PFSK-1 (cell line): ENCODE measurements at regions not wholly inside any gene's neighbourhood (a gene's known extent, or its start where the extent isn't known, plus 50 kb on each side); places are given as distances from the start of the nearest gene placed in this dataset.

ENCODE experiments used
- FOXP2 ChIP-seq: optimal IDR thresholded peaks from 2 replicates; pipeline ENCODE3; 2011; ENCODE audit warnings: borderline replicate concordance, control low read depth, inconsistent platforms; ENCODE audit not compliant: insufficient read depth; ENCODE audit errors: extremely low read length, extremely low read depth
- POLR2AphosphoS5 ChIP-seq: IDR thresholded peaks from 2 replicates; pipeline ENCODE4 v1.6.1; 2012; ENCODE audit warnings: low read depth, mild to moderate bottlenecking, control low read depth, low read length, moderate library complexity
- TF ChIP-seq, protein P1 (sequence below), 2 experiments: IDR thresholded peaks; 2 replicates each; pipeline versions ENCODE4 v1.6.1 to v1.8.0; 2011 to 2012; ENCODE audit warnings: low read depth in 2 of 2, low read length in 2 of 2, control low read depth in 1 of 2, inconsistent platforms in 1 of 2, mild to moderate bottlenecking in 1 of 2, moderate library complexity in 1 of 2; ENCODE audit not compliant: insufficient read depth in 1 of 2

DNA sequence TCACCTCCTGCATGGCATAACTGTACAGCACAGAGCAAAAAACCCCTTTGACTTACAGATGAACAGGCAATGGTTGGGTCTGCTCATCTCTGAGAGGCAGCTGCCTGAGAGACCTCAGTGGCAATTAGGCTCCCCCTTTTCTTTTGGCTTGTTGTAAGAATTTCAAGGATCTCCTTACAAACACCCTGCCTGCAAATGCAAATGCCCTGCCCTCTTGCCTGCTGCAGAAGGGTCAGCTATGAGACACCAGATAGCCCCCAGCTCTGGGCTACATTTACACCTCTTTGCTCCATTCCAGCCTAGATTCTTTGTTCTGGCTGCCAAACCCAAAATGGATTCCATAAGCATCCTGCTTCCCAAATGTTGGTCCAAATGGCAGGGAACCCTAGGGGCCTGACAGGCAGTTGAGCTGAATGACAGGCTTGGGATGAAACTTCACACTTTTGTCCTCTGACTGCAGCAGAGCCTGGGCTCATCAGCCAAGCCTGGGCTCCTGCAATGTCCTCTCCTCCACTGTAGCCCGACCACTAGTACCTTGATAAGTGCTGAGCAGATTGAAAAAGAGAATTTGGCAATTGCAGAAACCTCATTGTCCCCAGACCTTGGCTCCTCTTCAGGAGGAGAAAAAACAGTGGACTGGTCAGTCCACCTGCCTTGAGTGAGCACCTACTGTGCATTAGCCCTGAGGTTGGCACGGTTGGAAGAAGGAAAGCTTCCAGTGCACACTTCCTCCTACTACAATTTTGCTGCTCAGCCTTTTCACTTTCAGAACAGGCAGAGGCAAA, 678.3 kb downstream of the BCL11A start:
- no peak for TF ChIP-seq POLR2AphosphoS5
- TF ChIP-seq, protein P1, sequence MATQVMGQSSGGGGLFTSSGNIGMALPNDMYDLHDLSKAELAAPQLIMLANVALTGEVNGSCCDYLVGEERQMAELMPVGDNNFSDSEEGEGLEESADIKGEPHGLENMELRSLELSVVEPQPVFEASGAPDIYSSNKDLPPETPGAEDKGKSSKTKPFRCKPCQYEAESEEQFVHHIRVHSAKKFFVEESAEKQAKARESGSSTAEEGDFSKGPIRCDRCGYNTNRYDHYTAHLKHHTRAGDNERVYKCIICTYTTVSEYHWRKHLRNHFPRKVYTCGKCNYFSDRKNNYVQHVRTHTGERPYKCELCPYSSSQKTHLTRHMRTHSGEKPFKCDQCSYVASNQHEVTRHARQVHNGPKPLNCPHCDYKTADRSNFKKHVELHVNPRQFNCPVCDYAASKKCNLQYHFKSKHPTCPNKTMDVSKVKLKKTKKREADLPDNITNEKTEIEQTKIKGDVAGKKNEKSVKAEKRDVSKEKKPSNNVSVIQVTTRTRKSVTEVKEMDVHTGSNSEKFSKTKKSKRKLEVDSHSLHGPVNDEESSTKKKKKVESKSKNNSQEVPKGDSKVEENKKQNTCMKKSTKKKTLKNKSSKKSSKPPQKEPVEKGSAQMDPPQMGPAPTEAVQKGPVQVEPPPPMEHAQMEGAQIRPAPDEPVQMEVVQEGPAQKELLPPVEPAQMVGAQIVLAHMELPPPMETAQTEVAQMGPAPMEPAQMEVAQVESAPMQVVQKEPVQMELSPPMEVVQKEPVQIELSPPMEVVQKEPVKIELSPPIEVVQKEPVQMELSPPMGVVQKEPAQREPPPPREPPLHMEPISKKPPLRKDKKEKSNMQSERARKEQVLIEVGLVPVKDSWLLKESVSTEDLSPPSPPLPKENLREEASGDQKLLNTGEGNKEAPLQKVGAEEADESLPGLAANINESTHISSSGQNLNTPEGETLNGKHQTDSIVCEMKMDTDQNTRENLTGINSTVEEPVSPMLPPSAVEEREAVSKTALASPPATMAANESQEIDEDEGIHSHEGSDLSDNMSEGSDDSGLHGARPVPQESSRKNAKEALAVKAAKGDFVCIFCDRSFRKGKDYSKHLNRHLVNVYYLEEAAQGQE (IDR thresholded peaks at IDR 0.05; ENCODE audit: insufficient read depth in 1 of 2, low read depth in 2 of 2, low read length in 2 of 2), result no peak
- no peak for TF ChIP-seq FOXP2
